ENCODE measurements at regions not wholly inside any gene's neighbourhood (a gene's known extent, or its start where the extent isn't known, plus 50 kb on each side); places are given as distances from the start of the nearest gene placed in this dataset.

GRCh38 chr2:188810586-188810985 lies 163.6 kb upstream of the COL3A1 start:
- TF ChIP-seq CTCF (IDR thresholded peaks at IDR 0.05) = no peak
- TF ChIP-seq POLR2A (IDR thresholded peaks at IDR 0.05) = no peak

Data from prostate gland (tissue), 2 donors.